Neuronal stem cell (in vitro differentiated cells): ENCODE measurements at regions not wholly inside any gene's neighbourhood (a gene's known extent, or its start where the extent isn't known, plus 50 kb on each side); places are given as distances from the start of the nearest gene placed in this dataset.
"Not testable (repeated sequence)": the region's sequence is repeated elsewhere in the genome, so short reads cannot be mapped to it uniquely, and the experiment has no call there.

Experiments
- DNase-seq: peaks from one replicate; pipeline ENCODE4 v3.0.0-alpha.2; 2013; ENCODE audit warnings: low spot score
- H2AFZ ChIP-seq: one replicate; pipeline ENCODE4 v1.6.1; 2013; ENCODE audit warnings: mild to moderate bottlenecking, low read length, inconsistent platforms
- H2AK5ac ChIP-seq: 2 replicates; pipeline ENCODE4 v1.6.1; 2013; ENCODE audit warnings: low read depth, mild to moderate bottlenecking, inconsistent platforms, low read length, moderate library complexity, mixed read lengths
- H2BK120ac ChIP-seq: 2 replicates; pipeline ENCODE4 v1.6.1; 2013; ENCODE audit warnings: low read depth, mild to moderate bottlenecking, inconsistent platforms, low read length, moderate library complexity, mixed read lengths
- H2BK12ac ChIP-seq: one replicate; pipeline ENCODE4 v1.6.1; 2013; ENCODE audit warnings: low read length, inconsistent platforms
- H2BK15ac ChIP-seq: 2 replicates; pipeline ENCODE4 v1.6.1; 2013; ENCODE audit warnings: mild to moderate bottlenecking, low read length, inconsistent platforms, mixed read lengths
- H2BK5ac ChIP-seq: one replicate; pipeline ENCODE4 v1.6.1; 2013; ENCODE audit warnings: inconsistent platforms, mild to moderate bottlenecking, low read length, moderate library complexity
- H3K14ac ChIP-seq: one replicate; pipeline ENCODE4 v1.6.1; 2013; ENCODE audit warnings: low read length, inconsistent platforms
- H3K18ac ChIP-seq: 2 replicates; pipeline ENCODE4 v1.6.1; 2013; ENCODE audit warnings: low read length, inconsistent platforms
- H3K23ac ChIP-seq: 2 replicates; pipeline ENCODE4 v1.6.1; 2013; ENCODE audit warnings: low read depth, mild to moderate bottlenecking, mixed read lengths, low read length, inconsistent platforms; ENCODE audit not compliant: poor library complexity
- H3K27ac ChIP-seq: replicated peaks from 3 replicates; pipeline ENCODE4 v1.5.1; 2013; ENCODE audit warnings: low read length, inconsistent platforms
- H3K27me3 ChIP-seq, 3 experiments: 2 replicates each; pipeline ENCODE4 v1.6.1; 2013; ENCODE audit warnings: low read length in 3 of 3, mild to moderate bottlenecking in 2 of 3, inconsistent platforms in 1 of 3, low read depth in 1 of 3, mixed read lengths in 1 of 3, moderate library complexity in 1 of 3; ENCODE audit not compliant: control insufficient read depth in 3 of 3, insufficient read depth in 3 of 3
- H3K36me3 ChIP-seq, 2 donors: replicated peaks in 1 of 2; 2 replicates each; pipeline ENCODE4 v1.6.1; 2013; ENCODE audit warnings: low read length in 2 of 2; ENCODE audit not compliant: control insufficient read depth in 2 of 2, insufficient read depth in 2 of 2
- H3K4ac ChIP-seq: 2 replicates; pipeline ENCODE4 v1.6.1; 2013; ENCODE audit warnings: inconsistent platforms, mild to moderate bottlenecking, low read length, moderate library complexity
- H3K4me1 ChIP-seq, 2 donors: 1 replicate in 1 of 2; 2 replicates in 1 of 2; pipeline ENCODE4 v1.6.1; 2013; ENCODE audit warnings: low read length in 2 of 2, low read depth in 1 of 2; ENCODE audit not compliant: control insufficient read depth in 2 of 2, insufficient read depth in 1 of 2
- H3K4me2 ChIP-seq: one replicate; pipeline ENCODE4 v1.6.1; 2013; ENCODE audit warnings: mild to moderate bottlenecking, low read length, inconsistent platforms; ENCODE audit not compliant: insufficient read depth, poor library complexity, severe bottlenecking
- H3K4me3 ChIP-seq, 2 donors: 2 replicates each; pipeline ENCODE4 v1.5.1; 2013; ENCODE audit warnings: low read length in 2 of 2, mild to moderate bottlenecking in 2 of 2, inconsistent platforms in 1 of 2, moderate library complexity in 1 of 2
- H3K79me1 ChIP-seq: one replicate; pipeline ENCODE4 v1.6.1; 2013; ENCODE audit warnings: low read depth, mild to moderate bottlenecking, inconsistent platforms, low read length, moderate library complexity
- H3K9ac ChIP-seq: one replicate; pipeline ENCODE4 v1.6.1; 2013; ENCODE audit warnings: mild to moderate bottlenecking, low read depth, low read length, inconsistent platforms; ENCODE audit not compliant: poor library complexity
- H3K9me3 ChIP-seq, 2 donors: replicated peaks in 1 of 2; 2 replicates each; pipeline versions ENCODE3 to v1.6.1; 2013; ENCODE audit warnings: low read length in 2 of 2, mild to moderate bottlenecking in 2 of 2, inconsistent platforms in 1 of 2, low read depth in 1 of 2, mixed read lengths in 1 of 2, moderate library complexity in 1 of 2; ENCODE audit not compliant: control insufficient read depth in 2 of 2, insufficient read depth in 1 of 2
- H4K8ac ChIP-seq: one replicate; pipeline ENCODE4 v1.6.1; 2013; ENCODE audit warnings: low read depth, mild to moderate bottlenecking, inconsistent platforms, low read length, moderate library complexity
- H4K91ac ChIP-seq: one replicate; pipeline ENCODE4 v1.6.1; 2013; ENCODE audit warnings: low read length, low read depth, mild to moderate bottlenecking, inconsistent platforms; ENCODE audit not compliant: poor library complexity
- WGBS, 2 donors: extraction: QIAGEN DNeasy Blood & Tissue Kit; methylation state at CpG; one replicate each; pipeline ENCODE4 v1.1.7; 2013; ENCODE audit warnings: missing lambda C conversion rate in 2 of 2, mixed read lengths in 1 of 2; ENCODE audit not compliant: insufficient read length in 2 of 2, insufficient replicate concordance in 1 of 2; ENCODE audit errors: extremely low coverage in 2 of 2; 5-methylcytosine and 5-hydroxymethylcytosine counted together

DNA sequence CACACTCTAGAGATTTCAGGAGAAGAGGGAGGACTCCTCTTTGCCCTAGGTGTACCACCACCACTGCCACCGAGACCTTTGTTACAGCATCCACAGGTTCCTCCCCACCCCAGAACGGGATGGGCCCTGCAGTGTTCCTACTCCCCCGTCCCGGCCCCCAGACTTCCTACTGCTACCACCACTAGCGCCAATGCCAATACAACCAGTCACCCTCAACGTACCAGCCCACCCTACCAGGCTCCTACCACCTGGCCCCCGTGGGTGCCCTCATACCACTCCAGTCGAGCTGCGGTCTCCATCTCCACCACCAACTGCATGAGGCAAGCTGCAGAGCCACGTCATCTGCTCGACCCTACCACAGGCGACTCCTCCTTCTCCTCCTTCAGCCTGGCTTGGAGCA, 437.1 kb upstream of the ZNF337 start:
- not testable (repeated sequence) for DNase-seq, H2BK5ac ChIP-seq, H2BK120ac ChIP-seq, H3K27ac ChIP-seq, H3K4me3 ChIP-seq, H2AFZ ChIP-seq, H3K27me3 ChIP-seq, H3K18ac ChIP-seq, H3K9ac ChIP-seq, H3K36me3 ChIP-seq, H3K79me1 ChIP-seq, H2AK5ac ChIP-seq, H3K4ac ChIP-seq, H3K23ac ChIP-seq, H3K14ac ChIP-seq, H2BK15ac ChIP-seq, H2BK12ac ChIP-seq, H4K8ac ChIP-seq, H3K9me3 ChIP-seq, H4K91ac ChIP-seq, H3K4me2 ChIP-seq, H3K4me1 ChIP-seq
- WGBS, 2 donors = no CpG with 5 or more reads among the region's 12 CpGs

DNA sequence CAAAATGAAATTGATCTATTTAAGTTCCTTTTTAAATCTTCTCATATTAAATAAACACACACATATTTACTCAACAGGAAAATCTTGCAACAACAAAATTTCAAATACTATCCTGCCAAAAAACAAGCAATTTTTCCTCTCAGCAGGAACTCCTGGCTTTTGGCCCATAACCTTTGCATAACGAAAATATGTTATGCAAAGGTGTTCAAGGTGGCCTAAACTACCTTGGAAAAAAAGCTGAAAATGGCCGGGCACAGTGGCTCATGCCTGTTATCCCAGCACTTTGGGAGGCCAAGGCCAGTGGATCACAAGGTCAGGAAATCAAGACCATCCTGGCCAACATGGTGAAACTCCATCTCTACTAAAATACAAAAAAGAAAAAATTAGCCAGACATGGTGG, 424.3 kb upstream of the ZNF337 start:
- not testable (repeated sequence) for H2BK5ac ChIP-seq, H3K4ac ChIP-seq, H2AFZ ChIP-seq, H3K9ac ChIP-seq, H3K18ac ChIP-seq, H3K27ac ChIP-seq, H2BK12ac ChIP-seq, H3K79me1 ChIP-seq, DNase-seq, H2AK5ac ChIP-seq, H3K4me3 ChIP-seq, H2BK15ac ChIP-seq, H3K4me1 ChIP-seq, H3K23ac ChIP-seq, H4K91ac ChIP-seq, H3K27me3 ChIP-seq, H3K36me3 ChIP-seq, H3K14ac ChIP-seq, H3K9me3 ChIP-seq, H2BK120ac ChIP-seq, H3K4me2 ChIP-seq, H4K8ac ChIP-seq
- no CpG with 5 or more reads among the region's 2 CpGs for WGBS, 2 donors

- H4K91ac ChIP-seq, H3K27ac ChIP-seq, H3K27me3 ChIP-seq, H3K4me1 ChIP-seq, H3K9ac ChIP-seq, H2AFZ ChIP-seq, H3K23ac ChIP-seq, H2BK12ac ChIP-seq, H3K4ac ChIP-seq, H3K14ac ChIP-seq, H3K18ac ChIP-seq, H2AK5ac ChIP-seq, H2BK120ac ChIP-seq, H3K9me3 ChIP-seq, H3K36me3 ChIP-seq, H3K4me3 ChIP-seq, H3K79me1 ChIP-seq, H2BK15ac ChIP-seq, H2BK5ac ChIP-seq, H4K8ac ChIP-seq, DNase-seq, H3K4me2 ChIP-seq: not testable (repeated sequence)
- WGBS, 2 donors = 100% methylated on average over 1 of the region's 1 CpG
These were observed 397.8 kb upstream of the ZNF337 start for GRCh38 chr20:26094498-26094897.

DNA sequence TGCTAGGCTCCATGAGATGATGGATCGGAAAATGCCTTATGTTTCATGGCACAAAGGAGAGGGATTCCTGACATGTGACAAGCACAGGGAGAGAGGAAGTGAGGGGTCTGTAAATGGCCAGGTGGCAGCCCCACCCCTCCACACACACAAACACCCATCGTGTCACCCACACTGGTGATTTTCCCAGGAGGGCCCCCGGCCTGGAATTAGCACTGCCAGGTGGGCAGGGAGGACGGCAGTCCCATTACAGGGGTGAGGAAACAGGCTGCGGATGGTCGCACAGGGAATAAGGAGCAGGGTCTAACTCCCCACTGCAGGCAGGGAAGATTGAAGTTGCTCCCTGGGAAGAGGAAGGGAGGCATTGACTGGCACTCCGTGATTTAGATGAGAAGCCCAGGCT, 395.3 kb upstream of the ZNF337 start:
- H2BK120ac ChIP-seq, H3K4ac ChIP-seq, H3K4me2 ChIP-seq, H2AFZ ChIP-seq, H3K36me3 ChIP-seq, H2AK5ac ChIP-seq, H3K14ac ChIP-seq, H3K27ac ChIP-seq, H4K8ac ChIP-seq, H3K4me1 ChIP-seq, H3K9me3 ChIP-seq, H3K9ac ChIP-seq, H3K79me1 ChIP-seq, H3K27me3 ChIP-seq, H3K23ac ChIP-seq, H2BK12ac ChIP-seq, H2BK15ac ChIP-seq, DNase-seq, H3K4me3 ChIP-seq, H2BK5ac ChIP-seq, H3K18ac ChIP-seq, H4K91ac ChIP-seq: not testable (repeated sequence)
- no CpG with 5 or more reads among the region's 7 CpGs for WGBS, 2 donors
